ENCODE measurements at regions not wholly inside any gene's neighbourhood (a gene's known extent, or its start where the extent isn't known, plus 50 kb on each side); places are given as distances from the start of the nearest gene placed in this dataset.

- H3K4me1 Mint-ChIP-seq: no peaks in the 10 kb centered on the region
- no peak overlapping the region for H3K27ac Mint-ChIP-seq
- no peak for DNase-seq
- H3K27me3 Mint-ChIP-seq: no peaks in the 10 kb centered on the region
- POLR2A ChIA-PET: no interaction called here
- CTCF ChIA-PET: no interaction called here
- no peak overlapping the region for H3K4me3 Mint-ChIP-seq
- no peaks in the 10 kb centered on the region for H3K9me3 Mint-ChIP-seq
- H3K36me3 Mint-ChIP-seq (ENCODE audit: low read depth): no peaks in the 10 kb centered on the region
These were observed 242.6 kb downstream of the TFAP2C start for GRCh38 chr20:56871691-56872090.

DNA sequence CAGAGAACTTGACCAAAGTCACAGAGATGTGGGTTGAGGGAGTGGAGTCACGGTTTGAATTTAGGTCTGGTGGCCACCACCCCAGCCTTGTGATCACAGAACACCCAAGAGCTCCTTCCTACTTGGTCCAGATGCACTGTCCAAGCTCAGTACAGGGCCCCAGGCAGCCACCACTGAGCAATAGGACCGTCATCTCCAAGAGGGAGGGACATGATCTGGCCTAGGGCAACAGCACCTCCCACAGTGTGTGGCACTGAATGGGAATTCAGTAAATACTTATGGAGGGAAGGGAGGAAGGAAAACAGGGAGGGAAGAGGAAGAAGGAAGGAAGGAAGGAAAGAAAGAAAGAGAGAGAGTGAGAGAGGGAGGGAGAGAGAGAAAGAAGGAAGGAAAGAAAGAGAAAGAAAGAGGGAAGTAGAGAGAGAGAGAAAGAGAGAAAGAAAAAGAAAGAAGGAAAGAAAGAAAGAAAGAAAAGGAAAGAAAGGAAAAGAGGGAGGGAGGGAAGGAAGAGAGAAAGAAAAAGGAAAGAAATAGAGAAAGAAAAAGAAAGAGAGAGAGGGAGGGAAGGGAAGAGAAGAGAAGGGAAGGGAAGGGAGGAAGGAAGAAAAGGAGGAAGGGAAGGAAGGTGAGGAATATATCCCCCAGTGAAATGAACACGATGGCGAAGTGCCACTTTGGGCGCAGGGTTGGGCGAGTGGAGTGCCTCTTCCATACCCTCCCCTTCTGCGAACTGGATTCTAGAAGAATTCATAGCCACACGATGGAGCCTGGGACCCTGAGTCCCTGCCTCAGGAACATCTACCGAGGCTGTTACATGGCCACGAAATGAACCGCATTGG, 243.7 kb downstream of the TFAP2C start:
- no peak overlapping the region for H3K27ac Mint-ChIP-seq
- ChIA-PET CTCF (no interaction called here), POLR2A (no interaction called here)
- no peaks in the 10 kb centered on the region for H3K36me3 Mint-ChIP-seq (ENCODE audit: low read depth)
- no peaks in the 10 kb centered on the region for H3K4me1 Mint-ChIP-seq
- DNase-seq: no peak
- no peak overlapping the region for H3K4me3 Mint-ChIP-seq
- no peaks in the 10 kb centered on the region for H3K9me3 Mint-ChIP-seq
- H3K27me3 Mint-ChIP-seq: no peaks in the 10 kb centered on the region

DNA sequence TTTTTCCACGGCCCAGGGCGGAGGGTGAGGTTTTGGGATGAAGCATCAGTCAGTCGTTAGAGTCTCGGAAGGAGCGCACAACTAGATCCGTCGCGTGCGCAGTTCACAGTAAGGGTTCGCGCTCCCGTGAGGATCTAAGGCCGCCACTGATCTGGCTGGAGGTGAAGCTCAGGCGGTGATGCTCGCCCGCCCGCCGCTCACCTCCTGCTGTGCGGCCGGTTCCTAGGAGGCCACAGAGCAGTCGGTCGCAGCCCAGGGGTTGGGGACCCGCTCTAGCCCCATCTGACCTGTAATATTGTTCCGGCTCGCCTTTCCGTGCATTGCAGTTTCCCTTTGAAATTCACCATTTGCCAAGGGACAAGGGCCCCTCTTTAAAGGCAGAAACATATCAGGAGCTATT, 244.7 kb downstream of the TFAP2C start:
- Mint-ChIP-seq H3K4me1 (no peaks in the 10 kb centered on the region), H3K9me3 (no peaks in the 10 kb centered on the region), H3K36me3 (ENCODE audit: low read depth) (no peaks in the 10 kb centered on the region), H3K4me3 (no peak overlapping the region), H3K27me3 (peaks cover 2% of the 10 kb centered on the region), H3K27ac (no peak overlapping the region)
- CTCF ChIA-PET: interaction anchor here (0.5 kb wide), 1 partner anchor 284 kb away, joined by 3 read pairs; no protein-coding TSS in a partner anchor
- POLR2A ChIA-PET: no interaction called here
- DNase-seq: no peak

- no peak for DNase-seq
- Mint-ChIP-seq H3K4me3 (no peak overlapping the region), H3K9me3 (no peaks in the 10 kb centered on the region), H3K27ac (no peak overlapping the region), H3K27me3 (peaks cover 2% of the 10 kb centered on the region), H3K36me3 (ENCODE audit: low read depth) (no peaks in the 10 kb centered on the region), H3K4me1 (no peaks in the 10 kb centered on the region)
- POLR2A ChIA-PET: no interaction called here
- CTCF ChIA-PET: interaction anchor here (0.6 kb wide), 1 partner anchor 287 kb away, joined by 3 read pairs; no protein-coding TSS in a partner anchor
These were observed 246.1 kb downstream of the TFAP2C start for GRCh38 chr20:56875052-56875659.

- H3K36me3 Mint-ChIP-seq (ENCODE audit: low read depth): no peaks in the 10 kb centered on the region
- no peak for DNase-seq
- H3K27ac Mint-ChIP-seq: no peak overlapping the region
These were observed 246.7 kb downstream of the TFAP2C start for GRCh38 chr20:56875803-56876202.

GRCh38 chr20:56885521-56885920, 256.4 kb downstream of the TFAP2C start:
- DNase-seq: no peak
- no peaks in the 10 kb centered on the region for H3K36me3 Mint-ChIP-seq (ENCODE audit: low read depth)
- no peaks in the 10 kb centered on the region for H3K9me3 Mint-ChIP-seq
- ChIA-PET POLR2A (no interaction called here), CTCF (no interaction called here)
- no peak overlapping the region for H3K27ac Mint-ChIP-seq
- no peak overlapping the region for H3K4me3 Mint-ChIP-seq
- no peaks in the 10 kb centered on the region for H3K4me1 Mint-ChIP-seq
- H3K27me3 Mint-ChIP-seq: no peaks in the 10 kb centered on the region

More at GRCh38 chr20:56875803-56876202, 246.7 kb downstream of the TFAP2C start:
- ChIA-PET POLR2A (no interaction called here), CTCF (no interaction called here)
- H3K27me3 Mint-ChIP-seq: peaks cover 2% of the 10 kb centered on the region
- H3K4me3 Mint-ChIP-seq: no peak overlapping the region
- no peaks in the 10 kb centered on the region for H3K9me3 Mint-ChIP-seq
- H3K4me1 Mint-ChIP-seq: no peaks in the 10 kb centered on the region

- Mint-ChIP-seq H3K27ac (no peak overlapping the region), H3K36me3 (ENCODE audit: low read depth) (peaks cover 6% of the 10 kb centered on the region), H3K4me3 (no peak overlapping the region), H3K4me1 (peaks cover 14% of the 10 kb centered on the region), H3K9me3 (peaks cover 5% of the 10 kb centered on the region), H3K27me3 (no peaks in the 10 kb centered on the region)
- ChIA-PET CTCF (no interaction called here), POLR2A (no interaction called here)
- no peak for DNase-seq
These were observed 260.9 kb downstream of the TFAP2C start for GRCh38 chr20:56890011-56890410.

GRCh38 chr20:56893226-56893917, 264.3 kb downstream of the TFAP2C start:
- H3K4me1 Mint-ChIP-seq: peaks cover 14% of the 10 kb centered on the region
- ChIA-PET CTCF (no interaction called here), POLR2A (no interaction called here)
- H3K4me3 Mint-ChIP-seq: peak overlapping the region; percentile 21
- peak; percentile 70 for DNase-seq
- H3K27ac Mint-ChIP-seq: peak overlapping the region; percentile 85
- peaks cover 6% of the 10 kb centered on the region for H3K36me3 Mint-ChIP-seq (ENCODE audit: low read depth)
- H3K27me3 Mint-ChIP-seq: no peaks in the 10 kb centered on the region
- H3K9me3 Mint-ChIP-seq: peaks cover 5% of the 10 kb centered on the region

DNA sequence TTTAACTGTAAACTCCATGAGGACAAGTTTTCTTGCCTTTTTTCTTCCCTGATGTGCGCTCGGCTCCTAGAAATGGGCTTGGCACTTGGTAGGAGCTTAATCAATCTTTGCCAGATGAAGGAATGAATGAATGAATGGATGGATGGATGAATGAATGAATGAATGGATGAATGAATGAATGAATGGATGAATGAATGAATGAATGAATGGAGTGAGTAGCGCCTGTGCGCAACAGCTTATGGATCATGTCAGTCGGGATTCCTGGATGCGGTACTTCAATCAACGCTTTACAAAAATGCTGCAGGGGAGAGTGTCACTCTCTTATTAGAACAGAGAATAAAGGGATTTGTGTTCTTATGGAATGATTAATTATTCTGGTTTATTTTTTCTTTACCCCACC, 267.3 kb downstream of the TFAP2C start:
- peaks cover 6% of the 10 kb centered on the region for H3K36me3 Mint-ChIP-seq (ENCODE audit: low read depth)
- POLR2A ChIA-PET: no interaction called here
- H3K9me3 Mint-ChIP-seq: peaks cover 5% of the 10 kb centered on the region
- H3K27me3 Mint-ChIP-seq: peaks cover 8% of the 10 kb centered on the region
- H3K27ac Mint-ChIP-seq: no peak overlapping the region
- peaks cover 14% of the 10 kb centered on the region for H3K4me1 Mint-ChIP-seq
- DNase-seq: no peak
- CTCF ChIA-PET: interaction anchor here (0.6 kb wide), 1 partner anchor 346 kb away, joined by 3 read pairs; no protein-coding TSS in a partner anchor
- H3K4me3 Mint-ChIP-seq: no peak overlapping the region

GRCh38 chr20:56897318-56897957, 268.3 kb downstream of the TFAP2C start:
- CTCF ChIA-PET: no interaction called here
- peaks cover 6% of the 10 kb centered on the region for H3K36me3 Mint-ChIP-seq (ENCODE audit: low read depth)
- no peak overlapping the region for H3K27ac Mint-ChIP-seq
- no peak overlapping the region for H3K4me3 Mint-ChIP-seq
- peaks cover 8% of the 10 kb centered on the region for H3K27me3 Mint-ChIP-seq
- POLR2A ChIA-PET: no interaction called here
- peaks cover 5% of the 10 kb centered on the region for H3K9me3 Mint-ChIP-seq
- H3K4me1 Mint-ChIP-seq: peaks cover 14% of the 10 kb centered on the region
- no peak for DNase-seq

DNA sequence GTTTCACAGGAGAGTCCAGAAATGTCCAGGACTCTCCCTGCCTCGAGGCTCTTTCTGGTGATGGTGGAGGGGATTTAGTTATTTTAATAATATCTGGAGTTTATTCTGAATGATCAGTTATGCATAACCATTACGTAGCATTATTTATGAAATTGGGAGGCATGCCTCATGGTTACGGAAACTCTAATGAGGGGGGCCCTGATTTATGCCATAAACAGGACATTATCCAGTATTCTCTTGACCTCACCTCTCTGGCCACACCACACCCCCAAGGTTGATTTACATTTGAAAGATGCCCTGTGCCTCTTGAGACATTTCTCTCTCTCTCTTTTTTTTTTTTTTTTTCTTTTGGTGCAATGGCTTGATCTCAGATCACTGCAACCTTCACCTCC, 268.8 kb downstream of the TFAP2C start:
- Mint-ChIP-seq H3K27me3 (peaks cover 8% of the 10 kb centered on the region), H3K4me1 (peaks cover 12% of the 10 kb centered on the region), H3K9me3 (peaks cover 3% of the 10 kb centered on the region), H3K27ac (no peak overlapping the region), H3K4me3 (no peak overlapping the region), H3K36me3 (ENCODE audit: low read depth) (peaks cover 5% of the 10 kb centered on the region)
- ChIA-PET CTCF (no interaction called here), POLR2A (no interaction called here)
- DNase-seq: no peak

DNA sequence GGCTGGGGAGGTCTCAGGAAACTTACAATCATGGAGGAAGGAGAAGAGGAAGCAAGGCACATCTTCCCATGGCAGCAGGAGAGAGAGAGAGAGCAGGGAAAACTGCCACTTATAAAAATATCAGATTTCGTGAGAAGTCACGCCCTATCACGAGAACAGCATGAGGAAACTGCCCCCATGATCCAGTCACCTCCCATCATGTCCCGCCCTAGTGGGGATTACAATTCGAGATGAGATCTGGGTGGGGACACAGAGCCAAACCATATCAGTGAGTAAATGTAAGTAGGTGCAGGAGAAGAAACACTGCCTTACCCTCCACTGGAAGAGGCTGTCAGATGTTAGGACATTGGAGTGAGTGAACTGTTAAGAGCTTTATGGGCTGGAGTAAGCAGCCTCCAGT, 270.4 kb downstream of the TFAP2C start:
- H3K4me1 Mint-ChIP-seq: no peaks in the 10 kb centered on the region
- POLR2A ChIA-PET: no interaction called here
- H3K9me3 Mint-ChIP-seq: no peaks in the 10 kb centered on the region
- no peak overlapping the region for H3K4me3 Mint-ChIP-seq
- CTCF ChIA-PET: no interaction called here
- peaks cover 8% of the 10 kb centered on the region for H3K27me3 Mint-ChIP-seq
- no peak for DNase-seq
- no peak overlapping the region for H3K27ac Mint-ChIP-seq
- H3K36me3 Mint-ChIP-seq (ENCODE audit: low read depth): no peaks in the 10 kb centered on the region

DNA sequence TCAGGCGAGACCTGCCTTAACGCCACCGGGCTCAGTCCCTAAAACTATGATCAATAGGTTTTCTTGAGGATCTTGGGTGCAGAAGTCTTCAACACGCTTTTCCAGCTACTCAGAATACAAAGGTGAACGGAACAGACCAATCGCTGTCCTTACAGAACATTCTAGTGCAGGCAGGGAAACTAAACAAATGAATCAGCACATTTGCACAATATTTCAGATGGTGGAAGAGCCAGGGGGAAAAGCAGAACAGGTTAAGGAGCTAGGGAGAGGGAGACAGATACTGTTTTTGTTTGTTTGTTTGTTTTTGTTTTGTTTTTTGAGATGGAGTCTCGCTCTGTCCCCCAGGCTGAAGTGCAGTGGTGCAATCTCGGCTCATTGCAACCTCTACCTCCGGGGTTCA, 271.1 kb downstream of the TFAP2C start:
- no peak for DNase-seq
- ChIA-PET CTCF (no interaction called here), POLR2A (no interaction called here)
- peaks cover 8% of the 10 kb centered on the region for H3K27me3 Mint-ChIP-seq
- no peaks in the 10 kb centered on the region for H3K36me3 Mint-ChIP-seq (ENCODE audit: low read depth)
- no peaks in the 10 kb centered on the region for H3K4me1 Mint-ChIP-seq
- H3K4me3 Mint-ChIP-seq: no peak overlapping the region
- H3K27ac Mint-ChIP-seq: no peak overlapping the region
- no peaks in the 10 kb centered on the region for H3K9me3 Mint-ChIP-seq
